GM19463 (cell line): ENCODE measurements at regions not wholly inside any gene's neighbourhood (a gene's known extent, or its start where the extent isn't known, plus 50 kb on each side); places are given as distances from the start of the nearest gene placed in this dataset.

ENCODE experiments used
- ATAC-seq: cut with Tn5 transposase; IDR thresholded peaks from one replicate; pipeline ENCODE4 v1.9.1; 2021; ENCODE audit warnings: mild to moderate bottlenecking, moderate library complexity; ENCODE audit not compliant: unreplicated experiment

- no peak for ATAC-seq
These were observed 295.8 kb upstream of the SEL1L start for GRCh38 chr14:81829447-81829846.

DNA sequence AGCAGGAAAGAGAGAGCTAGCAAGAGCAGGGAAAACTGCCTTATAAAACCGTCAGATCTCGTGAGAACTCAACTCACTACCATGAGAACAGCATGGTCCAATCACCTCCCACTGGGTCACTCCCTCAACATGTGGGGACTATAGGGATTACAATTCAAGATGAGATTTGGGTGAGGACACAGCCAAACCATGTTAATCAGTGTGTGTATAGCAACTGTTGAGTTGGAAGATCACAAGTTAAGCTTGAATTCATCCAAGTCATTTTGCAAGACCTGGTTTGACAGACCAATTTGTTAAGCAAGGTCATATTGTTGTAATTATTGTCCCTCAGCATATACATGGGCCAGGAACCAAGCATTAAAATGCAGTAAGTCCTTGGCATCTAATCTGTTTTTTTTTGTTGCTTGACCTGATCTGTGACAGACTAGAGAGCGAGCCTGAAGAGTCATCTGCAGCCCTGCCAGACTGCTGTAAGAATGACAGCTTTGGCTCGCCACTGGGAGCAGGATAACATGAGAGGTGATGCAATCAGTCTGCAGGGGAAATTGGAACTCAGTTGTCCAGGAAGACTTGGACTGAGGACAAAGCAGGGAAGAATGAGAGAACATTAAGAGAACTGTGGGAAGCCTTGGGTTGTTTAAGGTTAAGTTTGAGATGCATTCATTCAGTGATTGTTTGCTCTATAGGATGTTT is 297.6 kb upstream of the SEL1L start:
- no peak for ATAC-seq

- ATAC-seq = no peak
These were observed 300.7 kb upstream of the SEL1L start for GRCh38 chr14:81834308-81834707.

DNA sequence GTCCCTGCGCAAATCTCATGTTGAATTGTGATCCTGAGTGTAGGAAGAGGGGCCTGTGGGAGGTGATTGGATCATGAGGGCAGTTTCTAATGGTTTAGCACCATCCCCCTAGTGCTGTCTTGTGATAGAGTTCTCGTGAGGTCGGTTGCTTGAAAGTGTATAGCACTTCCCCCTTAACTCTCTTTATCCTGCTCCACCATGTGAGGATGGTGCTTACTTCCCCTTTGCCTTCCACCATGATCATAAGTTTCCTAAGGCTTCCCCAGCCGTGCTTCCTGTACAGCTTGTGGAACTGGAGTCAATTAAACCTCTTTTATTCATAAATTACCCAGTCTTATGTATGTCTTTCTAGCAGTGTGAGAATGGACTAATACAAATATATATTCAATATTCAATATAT is 303.7 kb upstream of the SEL1L start:
- ATAC-seq = no peak

DNA sequence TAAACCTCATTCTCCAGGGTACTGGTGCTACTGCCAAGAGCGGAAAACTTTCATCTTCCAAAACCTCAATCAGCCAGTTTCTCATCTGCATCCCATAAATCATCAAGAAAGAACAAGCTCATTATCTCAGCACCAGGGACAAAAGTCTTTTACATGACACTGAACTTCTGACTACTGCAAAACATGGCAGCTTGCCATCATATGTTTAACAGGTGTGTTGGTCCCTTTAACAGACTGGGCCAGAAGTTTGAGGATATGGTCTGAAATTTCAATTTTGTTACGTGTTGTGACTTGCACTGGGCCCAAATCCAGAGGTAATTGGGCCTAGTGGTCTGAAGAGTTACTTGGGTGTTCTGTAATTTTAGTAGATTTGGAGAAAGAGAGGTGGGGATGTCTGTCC is 305.4 kb upstream of the SEL1L start:
- no peak for ATAC-seq

GRCh38 chr14:81841346-81841745 is 307.7 kb upstream of the SEL1L start:
- no peak for ATAC-seq

DNA sequence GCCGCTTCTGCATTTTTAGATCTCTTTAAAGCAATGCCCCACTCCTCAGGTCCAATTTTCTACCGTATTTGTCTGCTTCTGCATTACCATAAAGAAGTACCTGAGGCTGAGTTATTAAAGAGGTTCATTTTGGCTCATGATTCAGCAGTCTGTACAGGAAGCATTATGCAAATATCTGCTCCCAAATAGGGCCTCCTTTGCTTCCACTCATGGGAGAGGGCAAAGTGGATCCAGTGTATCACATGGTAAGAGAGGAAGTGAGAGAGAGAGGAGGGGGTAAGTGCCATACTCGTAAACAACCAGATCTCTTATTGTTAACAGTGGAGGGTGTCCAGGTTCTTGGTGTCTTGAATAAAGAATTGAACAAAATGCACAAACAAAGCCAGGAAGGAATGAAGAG is 316.1 kb upstream of the SEL1L start:
- no peak for ATAC-seq

- no peak for ATAC-seq
These were observed 321.4 kb upstream of the SEL1L start for GRCh38 chr14:81855007-81855406.

DNA sequence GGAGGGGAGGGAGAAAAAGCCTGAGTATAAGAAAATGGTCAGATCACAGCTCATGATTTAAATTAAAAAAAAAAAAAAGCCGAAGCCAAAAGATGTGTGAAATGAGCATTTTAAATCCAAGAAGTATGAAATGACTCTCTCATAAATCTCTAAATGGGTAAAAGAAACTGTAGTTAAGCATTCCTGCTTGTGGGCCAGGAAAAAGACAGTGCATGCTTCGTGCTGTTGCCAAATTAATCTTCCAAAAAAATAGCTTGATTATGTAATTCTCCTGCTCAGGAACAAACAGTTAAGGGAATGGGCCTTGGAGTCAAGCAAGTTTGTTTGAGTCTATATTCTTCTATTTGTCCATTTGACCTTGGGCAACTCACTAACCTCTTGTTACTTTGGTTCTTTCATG is 325.4 kb upstream of the SEL1L start:
- no peak for ATAC-seq

DNA sequence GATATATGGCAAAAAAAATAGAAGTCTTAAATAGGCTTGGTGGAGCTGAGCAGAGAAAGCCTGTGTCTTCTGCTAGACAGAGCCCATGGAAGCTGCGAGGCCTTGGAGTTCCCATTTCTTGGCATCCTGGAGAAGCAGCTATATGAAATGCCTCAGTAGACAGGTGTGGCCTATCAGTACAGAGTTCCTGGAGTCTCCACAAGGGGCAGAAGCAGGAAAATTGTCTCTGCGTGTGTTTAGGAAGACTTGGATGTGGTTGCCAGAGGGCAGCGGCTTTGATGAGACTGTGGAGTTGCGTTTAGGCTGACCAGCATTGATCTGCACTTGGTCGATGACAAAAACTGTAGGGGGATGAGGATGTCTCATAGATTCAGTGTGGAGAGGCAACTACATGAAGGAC is 334.5 kb upstream of the SEL1L start:
- ATAC-seq = no peak

GRCh38 chr14:81871706-81872105 is 338.1 kb upstream of the SEL1L start:
- no peak for ATAC-seq

DNA sequence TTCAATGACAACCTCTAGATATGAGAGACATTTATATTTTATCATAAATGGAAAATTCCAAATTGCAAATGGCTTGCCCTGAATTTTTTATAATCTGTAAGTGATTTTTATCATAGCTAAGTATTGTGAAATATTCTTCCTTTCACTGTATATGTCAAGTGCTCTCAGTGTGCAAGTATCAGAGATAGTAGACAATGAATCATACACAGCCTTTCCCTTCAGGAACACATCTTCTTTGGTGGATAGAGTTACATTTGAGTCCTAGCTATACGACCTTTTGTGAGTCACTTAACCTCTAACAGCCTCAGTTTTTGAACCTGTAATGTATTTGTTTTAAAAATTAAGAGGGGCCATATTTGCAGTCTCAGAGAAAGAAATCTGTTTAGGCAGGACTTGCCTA is 350.7 kb upstream of the SEL1L start:
- ATAC-seq = no peak

- ATAC-seq = no peak
These were observed 352.9 kb upstream of the SEL1L start for GRCh38 chr14:81886588-81886987.

DNA sequence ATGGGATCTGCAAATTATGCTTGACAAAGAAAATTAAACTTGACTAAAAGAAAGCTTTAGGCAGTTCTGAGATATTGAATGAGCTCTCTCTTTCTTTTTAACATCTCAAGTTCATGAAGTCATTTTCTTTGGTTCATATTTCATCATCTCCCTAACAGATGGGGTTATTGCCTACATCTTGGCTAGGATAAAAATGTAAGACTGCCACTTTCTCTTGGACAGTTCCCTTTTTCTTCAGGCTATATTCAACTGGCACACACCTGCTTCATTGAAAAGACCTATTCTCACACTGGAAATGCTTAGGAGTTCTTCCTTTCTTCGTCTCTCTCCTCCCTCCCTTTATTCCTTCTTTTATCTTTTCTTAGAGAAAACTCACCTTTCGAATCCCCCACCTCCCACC is 355.9 kb upstream of the SEL1L start:
- no peak for ATAC-seq

GRCh38 chr14:81890020-81890419 is 356.4 kb upstream of the SEL1L start:
- no peak for ATAC-seq

DNA sequence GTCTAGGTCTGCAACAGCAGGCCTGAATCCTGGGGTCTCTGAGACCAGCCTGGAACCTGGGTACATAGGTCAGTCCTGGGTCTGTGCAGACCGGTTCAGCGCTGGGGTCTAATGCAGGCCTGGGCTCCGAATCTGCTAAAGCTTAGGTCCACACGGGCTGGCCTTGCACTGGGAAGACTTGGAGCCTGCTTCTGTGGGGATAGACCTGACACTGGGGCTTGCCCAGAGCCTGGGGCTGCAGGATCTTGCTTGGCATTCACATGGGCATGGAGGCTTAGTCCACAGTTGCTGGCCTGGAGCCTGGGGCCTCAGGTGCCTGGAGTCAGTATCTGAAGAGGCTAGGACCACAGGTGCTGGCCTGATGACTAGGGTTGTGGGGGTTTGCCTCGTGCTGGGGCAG is 369.8 kb upstream of the SEL1L start:
- ATAC-seq = no peak

DNA sequence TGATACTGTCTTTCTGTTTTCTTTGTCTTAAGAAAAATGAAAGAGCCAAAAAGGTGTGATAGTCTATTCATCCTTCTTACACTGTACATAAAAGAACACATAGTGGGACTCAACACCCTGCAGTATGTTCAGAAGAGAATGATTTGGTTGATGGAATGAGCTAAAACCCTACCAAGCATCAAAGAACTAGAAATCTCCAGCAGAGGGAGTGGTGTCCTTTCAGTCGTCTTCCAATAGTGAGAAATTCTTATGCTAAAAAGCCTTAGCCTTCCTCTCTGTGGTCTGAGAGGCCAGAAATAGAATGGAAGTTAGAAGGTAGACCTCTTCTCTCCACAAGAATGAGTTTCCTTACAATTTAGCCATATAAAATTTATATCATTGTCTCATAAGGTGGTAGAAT is 393.4 kb upstream of the SEL1L start:
- ATAC-seq = no peak

- no peak for ATAC-seq
These were observed 398.2 kb upstream of the SEL1L start for GRCh38 chr14:81931828-81932227.

DNA sequence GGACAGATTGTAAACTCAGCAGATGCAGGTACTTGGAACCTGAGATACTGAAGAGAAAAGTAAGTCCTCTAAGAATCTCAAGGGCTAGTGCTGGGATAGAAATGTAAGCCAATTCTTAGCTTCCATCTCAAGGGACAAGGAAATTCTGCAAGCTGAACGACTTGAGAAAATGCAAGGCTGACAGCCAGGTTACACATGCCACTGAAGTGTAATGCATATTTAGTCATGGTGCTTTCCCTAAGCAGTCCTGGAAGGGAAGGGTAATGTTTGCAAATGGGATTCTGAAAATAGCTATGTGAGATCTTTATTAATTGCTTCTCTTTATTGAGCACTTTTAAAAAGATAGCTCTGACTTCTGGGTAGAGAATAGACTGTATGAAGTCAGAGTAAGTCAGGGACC is 402.7 kb upstream of the SEL1L start:
- ATAC-seq = no peak

DNA sequence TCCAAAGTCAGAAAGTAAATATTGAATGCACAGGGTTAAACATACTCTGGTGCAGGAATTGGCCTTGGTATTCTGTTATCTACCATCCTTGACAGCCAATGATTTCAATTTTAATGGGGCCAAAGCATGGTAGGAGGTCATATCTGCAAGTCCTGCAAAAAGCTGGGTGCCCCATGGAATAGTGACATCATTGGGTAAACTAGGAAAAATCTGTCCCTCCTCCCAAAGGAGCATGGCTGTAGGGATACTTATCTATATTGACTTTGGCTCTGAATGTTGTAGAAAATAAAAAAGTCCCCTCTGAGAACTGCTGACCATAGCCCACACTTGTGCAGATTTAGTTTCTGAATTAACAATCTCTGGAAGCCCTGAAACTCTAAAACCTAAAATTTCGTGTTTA is 403.2 kb upstream of the SEL1L start:
- ATAC-seq = no peak

DNA sequence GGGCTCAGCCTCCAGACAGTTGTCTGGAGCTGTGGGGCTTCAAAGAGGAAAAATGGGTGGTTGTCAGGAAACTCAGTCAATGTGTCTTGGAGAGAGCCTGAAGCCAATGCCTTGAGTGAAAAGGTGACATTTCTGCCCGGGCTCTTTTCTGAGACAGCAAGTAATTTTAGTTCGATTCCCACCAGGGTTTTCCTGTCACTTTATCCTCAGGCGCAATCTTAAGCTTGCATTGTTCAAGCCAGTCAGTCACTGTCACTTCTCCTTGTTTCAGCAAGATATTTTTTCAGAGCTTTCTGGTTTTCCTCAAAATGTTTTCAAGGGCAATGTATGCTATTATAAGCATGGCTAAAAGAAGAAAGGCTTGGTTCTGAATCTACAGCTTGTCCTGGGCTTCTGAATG is 404.7 kb upstream of the SEL1L start:
- ATAC-seq = no peak

DNA sequence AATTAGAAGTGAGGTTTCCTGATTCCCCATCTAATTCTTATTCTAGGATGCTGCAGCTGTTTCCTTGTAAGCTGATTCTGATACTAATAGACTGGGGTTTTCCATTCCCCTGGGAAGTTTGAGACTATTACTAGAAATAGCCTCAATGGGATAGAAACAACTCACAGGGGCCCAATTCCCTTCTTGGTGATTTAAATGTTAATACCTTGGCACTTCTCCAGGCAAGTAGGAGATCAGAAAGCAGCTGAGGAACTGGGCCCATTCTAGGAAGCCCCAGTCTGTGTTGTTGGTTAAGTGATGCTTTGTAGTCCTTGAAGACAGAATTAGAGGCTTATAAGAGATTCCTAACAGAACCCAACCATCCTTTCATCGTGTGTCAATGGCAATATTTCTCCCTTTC is 407.0 kb upstream of the SEL1L start:
- ATAC-seq = no peak

DNA sequence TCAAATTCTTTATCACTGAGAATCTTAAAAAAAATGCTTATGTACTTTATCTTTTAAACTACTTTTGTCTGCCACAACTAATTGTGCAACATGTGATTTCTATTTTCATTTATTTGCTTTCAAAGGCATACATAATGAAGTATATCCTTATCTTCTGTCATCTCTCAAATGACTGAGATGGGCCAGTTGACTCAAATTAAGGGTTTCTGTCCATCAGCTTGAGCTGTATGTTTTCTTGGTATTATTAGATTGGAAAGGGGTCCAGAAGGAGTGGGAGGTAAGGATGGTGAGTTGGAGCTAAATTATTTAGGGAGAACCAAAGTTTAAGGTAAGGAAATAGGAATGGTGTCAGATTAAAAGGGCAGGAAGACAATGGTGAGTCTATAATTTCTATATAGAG is 408.4 kb upstream of the SEL1L start:
- no peak for ATAC-seq

- ATAC-seq = no peak
These were observed 412.7 kb upstream of the SEL1L start for GRCh38 chr14:81946375-81946774.
